Fibroblast of skin of right quadriceps (primary cell): ENCODE measurements at regions not wholly inside any gene's neighbourhood (a gene's known extent, or its start where the extent isn't known, plus 50 kb on each side); places are given as distances from the start of the nearest gene placed in this dataset.

ENCODE experiments used
- DNase-seq: peaks from one replicate; pipeline ENCODE4 v3.0.0-alpha.2; 2013

DNA sequence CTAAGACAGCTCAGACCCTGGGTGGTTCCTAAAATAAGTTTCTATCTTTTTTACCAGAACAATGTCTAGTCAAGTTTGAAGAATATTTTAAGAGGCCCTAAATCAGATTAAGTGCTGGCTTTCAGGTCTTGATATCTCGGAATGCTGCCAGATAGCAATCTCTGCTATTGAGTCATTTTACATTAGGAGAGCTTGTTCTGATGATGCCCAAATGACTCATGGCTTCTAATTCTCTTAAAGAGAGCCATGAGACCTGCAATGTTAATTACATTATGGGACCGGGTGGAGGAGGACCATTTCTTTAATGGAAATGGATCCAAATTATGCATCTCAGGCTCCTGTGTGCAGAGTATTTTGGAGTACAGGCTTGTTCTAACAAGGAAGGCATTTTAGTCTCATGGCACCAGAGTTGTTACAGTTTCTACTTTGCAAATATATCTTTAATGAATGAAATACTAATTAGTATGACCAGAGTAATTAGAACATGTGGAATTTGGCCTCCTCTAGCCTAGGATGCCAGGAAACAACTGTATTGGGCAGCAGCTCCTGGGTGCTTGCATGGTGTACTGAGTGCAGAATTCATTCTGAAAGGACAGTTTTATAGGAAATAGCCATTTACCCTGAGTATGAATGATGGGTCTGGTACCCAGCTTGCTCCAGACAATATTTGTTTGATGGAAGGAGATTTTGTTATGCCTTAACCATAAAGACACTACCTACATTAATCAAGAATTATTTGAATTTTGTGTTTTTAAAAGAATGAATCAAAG lies 94.0 kb upstream of the SULT1C3 start:
- peak; percentile 24 for DNase-seq

DNA sequence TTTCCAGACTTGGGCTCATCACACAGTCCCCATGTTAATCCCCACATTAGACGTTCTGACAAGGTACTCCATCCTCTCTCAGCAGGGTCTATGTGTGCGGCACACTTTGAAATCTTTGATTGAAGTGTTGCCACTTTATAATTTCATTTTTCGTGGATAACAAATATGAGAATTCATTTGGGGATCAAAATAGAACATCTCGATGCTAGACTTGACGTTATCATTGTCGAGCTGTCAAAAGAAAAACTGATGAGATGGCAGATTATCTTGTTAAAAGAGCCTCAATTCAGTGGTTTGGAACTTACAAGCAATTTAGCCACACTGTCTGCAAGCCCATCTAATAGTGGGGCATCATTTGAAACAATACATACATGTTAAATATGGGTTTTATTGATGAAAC lies 91.2 kb upstream of the SULT1C3 start:
- no peak for DNase-seq

DNA sequence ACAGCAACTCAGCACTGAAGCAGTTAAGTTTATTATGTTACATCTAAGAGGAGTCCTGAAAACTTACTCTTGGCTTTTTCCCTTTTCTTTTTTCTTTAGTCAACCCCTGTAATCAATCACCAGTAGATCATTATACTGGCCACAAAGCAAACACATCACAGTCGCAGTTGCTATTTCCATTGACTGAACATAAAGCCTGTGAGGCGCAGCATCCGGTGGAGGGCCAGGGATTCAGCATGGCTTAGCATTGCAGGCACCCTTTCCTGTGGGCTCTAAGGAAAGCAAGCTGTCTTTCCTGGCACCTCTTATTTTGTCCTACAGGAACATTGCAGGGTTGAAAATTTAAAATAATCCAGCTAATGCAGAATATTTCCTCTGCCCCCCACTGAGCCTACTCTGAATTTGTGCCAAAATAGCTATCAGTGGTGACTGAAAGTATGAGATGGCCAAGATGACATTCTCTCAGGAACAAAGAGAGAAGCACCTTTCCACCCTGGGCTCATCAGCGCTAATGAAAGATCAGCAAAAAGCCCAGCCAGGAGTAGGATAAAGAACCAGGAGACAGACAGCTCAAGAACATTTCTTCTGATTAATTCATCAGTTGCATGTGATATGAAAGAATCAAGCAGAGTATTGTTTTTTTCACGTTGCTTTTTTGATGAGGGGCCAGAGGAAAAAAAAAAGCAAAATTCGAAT lies 85.3 kb upstream of the SULT1C3 start:
- DNase-seq = no peak

- no peak for DNase-seq
These were observed 78.5 kb upstream of the SULT1C3 start for GRCh38 chr2:108161298-108161697.

GRCh38 chr2:108164318-108164717 lies 75.5 kb upstream of the SULT1C3 start:
- no peak for DNase-seq

GRCh38 chr2:108165729-108166128 lies 74.0 kb upstream of the SULT1C3 start:
- DNase-seq = no peak

DNA sequence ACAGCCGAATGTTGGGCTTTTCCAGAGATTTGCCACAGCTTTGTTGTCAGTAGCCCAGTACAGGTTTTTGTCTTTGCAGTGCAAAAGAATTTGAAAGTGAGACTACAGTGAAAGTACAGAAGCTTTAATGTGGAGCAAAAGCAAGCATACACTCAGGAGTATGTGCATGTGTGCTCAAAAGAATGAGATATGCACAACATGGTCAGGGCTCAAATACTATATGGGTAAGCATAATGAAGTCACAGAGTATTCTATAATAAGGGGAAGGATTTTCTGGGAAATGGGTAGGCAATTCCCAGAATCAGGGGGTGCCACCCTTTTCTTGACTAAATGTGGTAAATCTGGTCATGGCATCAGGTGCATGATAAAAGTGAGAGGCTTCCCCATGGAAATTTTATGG lies 72.1 kb upstream of the SULT1C3 start:
- DNase-seq = no peak

GRCh38 chr2:108169982-108170625 lies 69.7 kb upstream of the SULT1C3 start:
- DNase-seq = peak; percentile 15

GRCh38 chr2:108171657-108172056 lies 68.1 kb upstream of the SULT1C3 start:
- DNase-seq = no peak

DNA sequence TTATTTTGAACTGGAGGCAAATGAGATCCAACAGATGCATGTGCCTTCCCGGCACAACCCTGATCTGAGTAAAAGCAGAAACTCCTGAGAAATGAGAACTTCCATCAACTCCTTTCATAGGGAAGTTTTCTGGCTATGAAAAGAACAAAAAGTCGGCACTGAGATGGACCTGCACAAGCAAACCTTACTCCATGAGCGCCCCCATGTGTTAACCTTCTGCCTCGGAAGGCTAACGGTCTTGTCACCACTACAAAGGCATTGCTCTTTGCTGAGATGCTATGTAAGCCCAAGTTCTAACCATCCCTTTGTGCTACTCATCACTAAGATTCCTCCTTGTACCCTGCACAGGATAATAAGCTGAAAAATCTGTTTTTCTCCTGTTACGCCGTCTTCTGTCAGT lies 57.3 kb upstream of the SULT1C3 start:
- peak; percentile 6 for DNase-seq

DNA sequence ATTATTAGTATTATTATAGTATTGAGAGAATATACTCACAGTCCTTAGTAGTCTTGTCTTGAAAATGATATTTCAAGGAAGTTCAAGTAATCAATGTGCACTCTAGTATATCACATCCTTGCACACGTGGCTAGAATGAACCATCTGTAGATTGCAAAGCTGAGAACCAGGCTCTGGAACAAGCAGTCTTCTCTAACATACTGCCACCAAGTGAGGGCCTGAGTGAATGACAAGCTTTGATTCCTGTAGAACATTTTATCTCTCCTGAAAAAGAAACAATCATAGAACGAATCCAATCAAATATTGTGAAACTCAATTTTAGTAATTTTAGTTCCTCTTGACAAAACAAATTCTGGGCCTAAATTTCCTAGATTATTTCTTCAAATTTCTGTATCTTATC lies 55.3 kb upstream of the SULT1C3 start:
- peak; percentile 8 for DNase-seq

DNA sequence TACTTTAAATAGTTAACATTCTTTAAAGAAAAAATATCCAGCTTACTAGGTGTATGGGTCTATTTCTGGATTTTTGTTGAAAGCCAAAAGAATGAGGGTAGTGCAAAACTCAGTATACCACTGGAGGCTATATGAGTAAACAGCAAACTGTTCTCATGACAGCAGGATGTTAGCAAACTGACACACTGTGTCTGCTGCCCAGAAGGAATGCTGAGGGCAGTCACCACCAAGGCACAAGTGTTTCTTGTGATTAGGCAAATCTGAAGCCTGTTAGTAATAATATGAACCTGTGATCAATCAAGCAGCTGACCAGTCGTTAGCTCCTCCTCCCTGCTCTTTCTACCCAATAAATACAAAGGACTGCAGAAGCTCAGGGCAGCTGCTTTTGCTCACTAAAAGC lies 50.5 kb upstream of the SULT1C3 start:
- DNase-seq = no peak
